Skeletal muscle tissue (tissue), 3 donors: ENCODE measurements at regions not wholly inside any gene's neighbourhood (a gene's known extent, or its start where the extent isn't known, plus 50 kb on each side); places are given as distances from the start of the nearest gene placed in this dataset.
"Not testable (repeated sequence)": the region's sequence is repeated elsewhere in the genome, so short reads cannot be mapped to it uniquely, and the experiment has no call there.

Experiments used
- H3K27ac ChIP-seq: one replicate; pipeline ENCODE4 v1.7.0; 2013; ENCODE audit warnings: mild to moderate bottlenecking, low read depth, low read length, inconsistent platforms
- H3K27me3 ChIP-seq, 3 donors: one replicate each; pipeline ENCODE4 v1.7.0; 2013; ENCODE audit warnings: low read length in 3 of 3; ENCODE audit not compliant: control insufficient read depth in 3 of 3, insufficient read depth in 3 of 3
- H3K36me3 ChIP-seq, 3 donors: one replicate each; pipeline ENCODE4 v1.7.0; 2013; ENCODE audit warnings: low read length in 3 of 3; ENCODE audit not compliant: control insufficient read depth in 3 of 3, insufficient read depth in 3 of 3
- H3K4me1 ChIP-seq, 3 donors: one replicate each; pipeline ENCODE4 v1.7.0; 2013; ENCODE audit warnings: low read length in 3 of 3, mild to moderate bottlenecking in 3 of 3; ENCODE audit not compliant: control insufficient read depth in 3 of 3, insufficient read depth in 3 of 3
- H3K4me3 ChIP-seq, 3 donors: one replicate each; pipeline ENCODE4 v1.7.0; 2013; ENCODE audit warnings: low read length in 3 of 3
- H3K9ac ChIP-seq, 3 donors: one replicate each; pipeline ENCODE4 v1.7.0; 2013; ENCODE audit warnings: low read length in 3 of 3, mild to moderate bottlenecking in 3 of 3, moderate library complexity in 2 of 3, low read depth in 1 of 3
- H3K9me3 ChIP-seq, 3 donors: one replicate each; pipeline ENCODE4 v1.7.0; 2013; ENCODE audit warnings: low read length in 3 of 3; ENCODE audit not compliant: control insufficient read depth in 3 of 3
- donor health status: Osteomylitis.

- no peak overlapping the region for H3K9ac ChIP-seq
- H3K27me3 ChIP-seq = no peaks in the 10 kb centered on the region
- no peaks in the 10 kb centered on the region for H3K36me3 ChIP-seq
- no peak overlapping the region for H3K27ac ChIP-seq
- no peak overlapping the region for H3K4me3 ChIP-seq
- H3K4me1 ChIP-seq = peaks cover 0 to 3% (median 0%) of the 10 kb centered on the region in 3 donors
- no peaks in the 10 kb centered on the region for H3K9me3 ChIP-seq
Observed at GRCh38 chr13:76292031-76292430, 594.2 kb downstream of the KCTD12 start.

GRCh38 chr13:76289558-76289957, 596.6 kb downstream of the KCTD12 start:
- Histone ChIP-seq H3K4me3 (no peak overlapping the region), H3K9me3 (no peaks in the 10 kb centered on the region), H3K9ac (no peak overlapping the region), H3K36me3 (no peaks in the 10 kb centered on the region), H3K4me1 (peaks cover 0 to 3% (median 0%) of the 10 kb centered on the region in 3 donors), H3K27ac (no peak overlapping the region), H3K27me3 (no peaks in the 10 kb centered on the region)

- H3K27me3 ChIP-seq = no peaks in the 10 kb centered on the region
- H3K4me1 ChIP-seq = no peaks in the 10 kb centered on the region
- no peak overlapping the region for H3K4me3 ChIP-seq
- H3K9me3 ChIP-seq = no peaks in the 10 kb centered on the region
- H3K27ac ChIP-seq = no peak overlapping the region
- no peaks in the 10 kb centered on the region for H3K36me3 ChIP-seq
- no peak overlapping the region for H3K9ac ChIP-seq
Observed at GRCh38 chr13:76286178-76286577, 600.0 kb downstream of the KCTD12 start.

- no peak overlapping the region for H3K9ac ChIP-seq
- H3K27ac ChIP-seq = no peak overlapping the region
Observed at GRCh38 chr13:76285463-76285862, 600.7 kb downstream of the KCTD12 start.

GRCh38 chr13:76279766-76280165, 606.4 kb downstream of the KCTD12 start:
- H3K27ac ChIP-seq, H3K9ac ChIP-seq, H3K4me1 ChIP-seq, H3K9me3 ChIP-seq, H3K27me3 ChIP-seq, H3K36me3 ChIP-seq, H3K4me3 ChIP-seq: not testable (repeated sequence)

More at GRCh38 chr13:76285463-76285862, 600.7 kb downstream of the KCTD12 start:
- Histone ChIP-seq H3K27me3 (no peaks in the 10 kb centered on the region), H3K9me3 (no peaks in the 10 kb centered on the region), H3K4me3 (no peak overlapping the region), H3K4me1 (no peaks in the 10 kb centered on the region), H3K36me3 (no peaks in the 10 kb centered on the region)

GRCh38 chr13:76271728-76272232, 614.4 kb downstream of the KCTD12 start:
- no peaks in the 10 kb centered on the region for H3K36me3 ChIP-seq
- H3K4me1 ChIP-seq = no peaks in the 10 kb centered on the region
- no peak overlapping the region for H3K9ac ChIP-seq
- H3K4me3 ChIP-seq = no peak overlapping the region
- H3K9me3 ChIP-seq = no peaks in the 10 kb centered on the region
- no peak overlapping the region for H3K27ac ChIP-seq
- no peaks in the 10 kb centered on the region for H3K27me3 ChIP-seq

- H3K36me3 ChIP-seq, H3K27ac ChIP-seq, H3K4me1 ChIP-seq, H3K27me3 ChIP-seq, H3K9ac ChIP-seq, H3K9me3 ChIP-seq, H3K4me3 ChIP-seq: not testable (repeated sequence)
Observed at GRCh38 chr13:76268307-76268706, 617.9 kb downstream of the KCTD12 start.

GRCh38 chr13:76267216-76267615, 619.0 kb downstream of the KCTD12 start:
- H3K4me3 ChIP-seq = no peak overlapping the region
- H3K4me1 ChIP-seq = no peaks in the 10 kb centered on the region
- H3K27me3 ChIP-seq = no peaks in the 10 kb centered on the region
- no peak overlapping the region for H3K27ac ChIP-seq
- no peaks in the 10 kb centered on the region for H3K36me3 ChIP-seq
- H3K9ac ChIP-seq = no peak overlapping the region
- no peaks in the 10 kb centered on the region for H3K9me3 ChIP-seq

- H3K27me3 ChIP-seq = no peaks in the 10 kb centered on the region
- H3K4me3 ChIP-seq = no peak overlapping the region
- H3K9ac ChIP-seq = no peak overlapping the region
- no peaks in the 10 kb centered on the region for H3K9me3 ChIP-seq
- H3K27ac ChIP-seq = no peak overlapping the region
- no peaks in the 10 kb centered on the region for H3K36me3 ChIP-seq
- no peaks in the 10 kb centered on the region for H3K4me1 ChIP-seq
Observed at GRCh38 chr13:76266561-76266960, 619.6 kb downstream of the KCTD12 start.

- no peaks in the 10 kb centered on the region for H3K36me3 ChIP-seq
- H3K9me3 ChIP-seq = no peaks in the 10 kb centered on the region
- no peak overlapping the region for H3K27ac ChIP-seq
- H3K9ac ChIP-seq = no peak overlapping the region
- H3K4me1 ChIP-seq = no peaks in the 10 kb centered on the region
- no peak overlapping the region for H3K4me3 ChIP-seq
- no peaks in the 10 kb centered on the region for H3K27me3 ChIP-seq
Observed at GRCh38 chr13:76250211-76250610, 614.1 kb downstream of the LMO7 start.

- Histone ChIP-seq H3K4me3 (no peak overlapping the region), H3K36me3 (no peaks in the 10 kb centered on the region), H3K27ac (no peak overlapping the region), H3K9ac (no peak overlapping the region), H3K9me3 (no peaks in the 10 kb centered on the region), H3K4me1 (no peaks in the 10 kb centered on the region), H3K27me3 (no peaks in the 10 kb centered on the region)
Observed at GRCh38 chr13:76245920-76246319, 609.8 kb downstream of the LMO7 start.
